HG03520 (cell line): ENCODE measurements at regions not wholly inside any gene's neighbourhood (a gene's known extent, or its start where the extent isn't known, plus 50 kb on each side); places are given as distances from the start of the nearest gene placed in this dataset.
"Not testable (repeated sequence)": the region's sequence is repeated elsewhere in the genome, so short reads cannot be mapped to it uniquely, and the experiment has no call there.

Experiments
- ATAC-seq: cut with Tn5 transposase; IDR thresholded peaks from one replicate; pipeline ENCODE4 v1.9.1; 2021; ENCODE audit warnings: mild to moderate bottlenecking, moderate library complexity; ENCODE audit not compliant: unreplicated experiment

DNA sequence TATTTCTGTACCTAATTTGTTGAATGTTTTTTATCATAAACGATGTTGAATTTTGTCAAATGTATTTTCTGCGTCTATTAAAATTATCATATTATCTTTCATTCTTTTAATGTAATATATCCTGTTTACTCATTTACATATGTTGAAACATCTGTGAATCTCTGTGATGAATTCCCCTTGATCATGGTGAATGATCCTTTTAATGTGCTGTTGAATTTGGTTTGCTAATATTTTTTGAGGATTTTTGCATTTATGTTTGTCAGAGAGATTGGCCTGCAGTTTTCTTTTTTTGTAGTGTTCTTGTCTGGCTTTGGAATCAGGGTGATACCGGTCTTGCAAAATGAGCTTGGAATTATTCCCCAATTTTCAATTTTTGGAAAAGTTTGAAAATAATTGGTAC lies 569.3 kb upstream of the CCDC179 start:
- ATAC-seq: no peak

DNA sequence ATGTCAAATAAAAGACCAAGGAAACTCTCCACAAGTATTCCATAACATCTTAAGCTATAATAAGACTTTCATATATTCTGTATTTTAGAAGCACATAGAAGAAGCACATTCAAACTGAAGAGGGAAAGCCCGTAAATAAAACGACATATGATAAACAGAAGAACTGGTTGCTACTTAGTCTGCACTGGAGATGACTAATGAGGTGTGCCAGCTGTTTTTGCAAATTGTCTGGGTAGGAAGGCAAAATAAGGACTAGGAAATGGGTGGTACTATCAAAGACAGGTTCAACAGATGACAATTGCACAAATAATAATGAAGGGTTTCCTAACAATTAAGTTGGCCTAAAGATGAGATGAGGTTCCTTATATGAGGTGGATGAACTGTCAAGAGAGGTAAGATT lies 593.2 kb upstream of the CCDC179 start:
- ATAC-seq: no peak

DNA sequence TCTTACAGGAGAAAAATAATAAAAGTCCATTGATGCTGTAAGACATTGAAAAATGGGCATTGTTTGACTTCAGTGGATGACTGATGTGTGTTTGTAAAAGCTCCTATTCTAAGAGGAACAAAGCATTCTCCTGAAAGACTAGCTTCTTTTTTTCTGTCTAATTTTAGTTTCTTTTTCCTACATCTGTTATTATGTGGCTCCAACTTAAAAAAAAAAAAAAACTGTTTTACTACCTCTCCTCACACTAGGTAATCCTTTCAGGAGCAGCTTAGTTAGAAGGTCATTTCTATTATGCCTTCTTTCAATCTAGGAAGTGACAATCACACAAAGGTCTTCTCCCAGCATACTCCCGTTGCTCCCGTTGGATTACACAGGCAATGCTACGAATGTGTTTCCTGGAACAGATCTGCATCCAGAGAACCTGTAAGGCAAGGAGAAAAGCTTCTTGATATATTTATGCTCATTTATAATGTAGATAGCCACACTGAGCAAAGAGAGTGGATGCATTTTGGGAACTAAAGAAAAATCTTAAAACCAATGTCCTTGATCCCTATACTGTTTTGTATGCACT lies 595.1 kb upstream of the CCDC179 start:
- ATAC-seq: no peak

DNA sequence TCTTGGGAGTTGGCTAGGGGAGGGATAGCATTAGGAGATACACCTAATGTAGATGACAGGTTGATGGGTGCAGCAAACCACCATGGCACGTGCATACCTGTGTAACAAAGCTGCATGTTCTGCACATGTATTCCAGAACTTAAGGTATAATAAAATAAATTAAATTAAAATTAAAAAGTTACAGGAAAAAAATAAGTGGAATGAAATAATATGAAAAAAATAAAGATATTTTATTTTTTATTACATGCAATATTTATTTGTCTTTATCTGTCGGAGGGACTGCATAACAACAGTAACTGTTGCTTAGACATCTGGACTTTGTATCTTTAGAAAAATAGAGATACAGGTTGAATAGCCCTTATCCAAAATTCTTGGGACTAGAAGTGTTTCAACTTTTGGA lies 597.4 kb upstream of the CCDC179 start:
- ATAC-seq: no peak

DNA sequence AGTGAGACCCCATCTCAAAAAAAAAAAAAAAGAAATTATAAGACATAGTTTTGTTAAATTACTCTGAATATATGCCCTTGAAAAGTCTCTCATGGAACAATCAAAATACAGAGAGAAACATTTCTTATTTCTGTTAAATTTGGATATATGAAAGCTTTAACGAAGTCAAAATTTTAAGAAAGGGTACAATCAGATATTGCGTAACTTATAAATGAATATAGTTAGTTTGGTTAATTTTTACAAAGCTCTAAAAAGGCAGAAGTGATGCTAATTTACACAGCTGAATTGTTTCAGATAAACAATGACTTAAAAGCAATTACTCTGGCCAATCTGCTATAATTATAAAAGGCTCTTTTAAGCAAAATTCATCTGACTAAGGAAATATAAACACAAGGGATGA lies 611.6 kb upstream of the CCDC179 start:
- no peak for ATAC-seq

DNA sequence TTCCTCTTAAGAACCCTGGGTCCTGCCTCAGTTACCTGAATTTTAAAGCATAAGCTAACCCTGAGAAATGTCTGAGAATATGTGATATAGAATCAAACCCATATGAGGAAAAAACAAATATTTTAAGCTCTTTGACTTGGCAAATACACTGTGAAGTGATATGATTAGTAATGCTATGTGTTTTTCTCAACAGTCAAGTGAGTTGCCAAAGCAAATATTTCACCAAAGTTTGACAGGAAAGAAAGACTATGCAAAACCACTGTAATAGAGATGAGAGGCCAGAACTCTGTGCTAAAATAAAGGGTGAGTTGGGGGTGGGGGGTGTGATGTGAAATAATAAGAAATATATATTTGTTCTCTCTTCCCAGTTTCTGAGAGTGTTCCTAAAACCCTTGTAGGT lies 613.5 kb upstream of the CCDC179 start:
- ATAC-seq: no peak

DNA sequence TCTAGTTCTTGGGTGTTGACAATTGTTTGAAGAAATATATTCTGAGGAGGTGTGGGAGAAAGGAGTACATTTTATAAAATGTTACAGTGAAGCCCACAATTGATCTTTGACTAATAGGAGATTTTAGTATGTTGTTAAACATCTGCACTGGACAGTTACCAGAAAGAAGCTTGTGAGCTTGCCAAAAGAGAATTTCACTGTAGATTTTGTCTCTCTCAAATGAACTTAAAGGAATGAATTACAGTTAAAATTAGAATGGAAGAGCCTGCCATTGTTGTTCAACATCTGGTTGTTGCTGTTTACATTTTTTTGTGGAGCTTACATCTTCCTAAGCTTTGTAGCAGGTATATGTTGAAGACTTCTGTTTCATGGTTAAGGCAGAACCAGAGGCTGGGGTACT lies 620.5 kb upstream of the CCDC179 start:
- ATAC-seq: no peak

DNA sequence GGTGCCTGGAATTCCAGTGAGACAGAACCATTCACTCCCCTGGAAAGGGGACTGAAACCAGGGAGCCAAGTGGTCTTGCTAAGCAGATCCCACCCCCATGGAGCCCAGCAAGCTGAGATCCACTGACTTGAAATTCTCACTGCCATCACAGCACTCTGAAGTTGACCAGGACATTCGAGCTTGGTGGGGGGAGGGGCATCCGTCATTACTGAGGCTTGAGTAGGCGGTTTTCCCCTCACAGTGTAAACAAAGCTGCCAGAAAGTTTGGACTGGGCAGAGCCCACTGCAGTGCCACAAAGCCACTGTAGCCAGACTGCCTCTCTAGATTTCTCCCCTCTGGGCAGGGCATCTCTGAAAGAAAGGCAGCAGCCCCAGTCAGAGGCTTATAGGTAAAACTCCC lies 623.9 kb upstream of the CCDC179 start:
- ATAC-seq: not testable (repeated sequence)

DNA sequence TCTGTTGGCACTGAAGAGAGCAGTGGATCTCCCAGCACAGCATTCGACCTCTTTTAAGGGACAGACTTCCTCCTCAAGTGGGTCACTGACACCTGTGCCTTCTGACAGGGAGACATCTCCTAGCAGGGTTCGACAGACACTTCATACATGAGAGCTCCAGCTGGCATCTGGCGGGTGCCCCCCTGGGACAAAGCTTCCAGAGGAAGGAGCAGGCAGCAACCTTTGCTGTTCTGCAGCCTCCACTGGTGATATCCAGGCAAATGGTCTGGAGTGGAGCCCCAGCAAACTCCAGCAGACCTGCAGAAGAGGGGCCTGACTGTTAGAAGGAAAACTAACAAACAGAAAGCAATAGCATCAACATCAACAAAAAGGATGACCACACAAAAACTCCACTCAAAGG lies 624.3 kb upstream of the CCDC179 start:
- ATAC-seq: not testable (repeated sequence)

DNA sequence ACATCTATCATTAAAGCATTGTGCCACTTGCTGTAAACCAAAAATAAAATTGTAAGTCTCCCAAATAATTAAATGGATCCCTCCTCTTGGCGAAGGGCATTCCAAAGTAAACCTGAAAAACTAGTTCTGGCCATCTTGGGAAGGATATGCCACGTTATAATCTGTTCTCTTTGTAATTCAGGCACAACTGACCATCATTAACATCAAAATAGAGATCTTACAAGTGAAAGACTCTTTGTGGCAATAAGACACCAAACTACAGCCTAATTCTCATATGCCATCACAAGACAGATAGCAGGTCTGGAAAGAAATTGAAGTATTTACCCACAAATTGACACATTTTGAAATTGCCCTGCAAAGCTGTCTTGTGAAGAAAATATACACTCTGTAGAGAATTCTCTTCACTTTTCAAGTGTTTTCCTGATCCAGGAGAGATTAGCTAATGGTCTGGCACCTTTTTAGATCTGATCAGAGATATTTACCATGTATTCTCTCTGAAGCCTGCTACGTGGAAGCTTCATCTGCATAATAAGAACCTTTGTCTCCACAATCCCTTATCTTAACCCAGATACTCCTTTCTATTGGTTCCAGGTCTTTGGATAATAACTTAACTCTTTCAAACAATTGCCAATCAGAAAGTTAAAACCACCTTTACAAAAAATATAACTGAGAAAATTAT lies 630.4 kb upstream of the CCDC179 start:
- no peak for ATAC-seq

DNA sequence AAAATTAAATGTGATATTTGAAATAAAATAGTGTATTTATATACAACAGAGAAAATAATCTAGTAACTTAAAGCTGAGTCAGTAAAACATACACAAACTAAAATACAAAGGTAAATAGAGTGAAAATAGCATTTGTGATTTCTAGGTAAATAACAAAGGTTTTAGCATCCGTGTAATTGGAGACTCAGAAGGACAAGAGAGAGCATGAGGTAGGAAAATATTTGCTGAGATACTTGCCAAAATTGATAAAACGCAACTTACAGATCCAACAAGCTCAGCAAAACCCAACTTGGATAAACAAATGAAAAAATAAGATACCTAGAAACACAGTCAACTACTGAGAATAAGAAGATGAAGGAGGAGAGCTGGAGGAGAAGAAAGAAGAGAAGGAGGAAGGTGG lies 634.7 kb upstream of the CCDC179 start:
- ATAC-seq: no peak

DNA sequence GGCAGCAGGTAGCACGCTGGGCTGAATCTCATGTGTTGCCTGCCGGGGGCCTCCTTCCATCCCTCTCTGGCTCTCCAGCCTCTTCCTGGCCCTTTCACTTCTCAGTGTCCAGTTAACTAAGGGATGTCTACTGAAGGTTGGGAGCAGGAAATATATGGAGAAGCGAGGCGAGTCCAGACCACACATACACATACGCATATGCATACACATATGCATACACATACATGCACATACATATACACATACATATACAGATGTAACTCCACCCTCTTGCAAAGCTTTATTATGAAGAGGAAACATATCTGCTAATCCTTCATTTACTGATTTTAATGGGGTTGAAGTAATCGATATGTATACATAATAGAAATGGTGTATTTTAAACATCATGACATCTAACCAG lies 636.1 kb upstream of the CCDC179 start:
- no peak for ATAC-seq

DNA sequence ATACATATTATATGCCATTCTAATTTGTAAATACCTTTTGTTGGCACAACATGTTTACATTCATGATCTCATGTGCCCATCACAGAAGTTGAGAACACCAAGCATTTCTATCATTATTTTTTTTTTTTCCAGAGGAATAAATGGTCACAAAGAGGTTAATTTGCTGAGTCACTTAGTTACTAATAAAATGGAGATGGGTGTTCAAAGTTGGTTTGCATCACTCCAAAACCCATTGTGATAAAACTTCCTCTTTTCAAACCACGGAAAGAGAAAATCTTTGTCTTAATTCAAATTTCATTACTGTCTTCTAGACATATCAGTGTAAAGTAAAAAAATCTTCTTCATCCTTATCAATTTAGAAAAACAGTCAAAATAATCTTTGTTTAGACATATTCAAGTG lies 636.8 kb upstream of the CCDC179 start:
- no peak for ATAC-seq

DNA sequence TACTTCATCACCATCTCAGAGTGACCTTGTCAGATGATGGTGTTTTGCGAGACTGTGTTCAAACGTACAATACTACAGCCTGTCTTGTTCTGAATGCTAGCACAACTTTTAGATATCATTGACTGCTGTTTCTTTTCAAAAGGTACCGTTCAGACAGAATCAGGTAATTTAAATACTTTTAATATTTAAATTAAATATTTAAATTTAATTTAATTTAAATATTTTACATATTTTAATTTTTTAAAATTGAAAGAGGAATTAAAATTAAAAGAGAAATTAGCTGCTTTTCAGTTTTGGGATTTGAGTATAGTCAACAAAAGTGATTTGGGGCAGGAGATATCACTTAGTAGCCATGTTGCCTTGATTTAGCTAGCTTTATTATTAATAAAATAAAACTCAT lies 642.1 kb upstream of the CCDC179 start:
- ATAC-seq: no peak

DNA sequence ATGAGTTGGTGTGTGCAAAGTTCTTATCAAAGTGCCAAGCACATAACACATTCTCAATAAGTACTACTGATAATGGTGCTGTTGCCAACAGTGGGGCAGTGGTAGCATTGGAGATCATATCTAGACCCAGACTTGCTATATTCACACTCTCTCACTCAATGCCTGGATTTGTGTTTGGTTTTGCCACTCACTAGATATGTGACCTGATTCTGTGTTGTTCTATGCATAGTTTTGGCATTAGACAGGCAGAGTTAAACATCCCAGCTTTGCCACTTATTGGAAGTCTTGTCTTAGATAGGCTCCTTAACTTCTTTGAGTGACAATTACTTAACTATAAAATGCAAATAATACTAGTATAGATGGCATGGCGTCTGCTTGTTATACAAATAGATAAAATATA lies 642.6 kb upstream of the CCDC179 start:
- no peak for ATAC-seq

DNA sequence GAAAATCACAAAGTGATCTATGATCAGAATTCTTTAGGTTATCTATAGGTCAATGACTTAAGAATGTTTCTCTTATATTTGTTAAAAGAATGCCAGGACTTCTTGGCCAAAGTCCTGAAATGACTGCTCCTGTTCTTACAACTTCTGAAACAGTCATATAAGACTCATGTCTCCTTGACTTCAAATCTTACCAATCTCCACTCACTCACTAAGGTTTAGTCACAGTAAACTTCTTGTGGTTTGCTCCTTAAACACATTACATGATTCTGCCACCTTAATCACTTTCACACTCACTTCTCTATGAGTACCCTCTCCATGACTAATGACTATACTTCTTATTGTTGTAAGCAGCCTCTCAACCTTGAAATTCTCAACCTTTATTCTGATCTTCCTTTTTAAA lies 648.7 kb upstream of the CCDC179 start:
- no peak for ATAC-seq

DNA sequence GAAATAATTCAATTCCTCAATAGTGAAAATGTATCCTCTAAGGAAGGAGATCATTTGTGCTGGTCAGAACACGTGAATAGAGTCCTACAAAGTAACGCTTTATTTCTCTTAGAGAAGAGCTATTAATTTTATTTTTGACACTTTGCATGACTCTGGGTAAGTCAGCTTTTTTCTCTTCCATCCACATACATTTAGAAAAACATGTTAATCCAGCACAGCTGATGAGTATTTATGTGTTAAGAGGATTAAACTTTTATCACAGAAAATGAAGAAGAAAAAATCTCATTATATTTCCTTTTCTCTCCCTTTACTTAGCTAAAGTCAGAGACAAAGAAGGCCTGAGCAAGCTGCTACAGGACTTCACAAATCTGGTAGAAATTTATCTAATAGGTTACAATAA lies 649.5 kb upstream of the CCDC179 start:
- no peak for ATAC-seq

DNA sequence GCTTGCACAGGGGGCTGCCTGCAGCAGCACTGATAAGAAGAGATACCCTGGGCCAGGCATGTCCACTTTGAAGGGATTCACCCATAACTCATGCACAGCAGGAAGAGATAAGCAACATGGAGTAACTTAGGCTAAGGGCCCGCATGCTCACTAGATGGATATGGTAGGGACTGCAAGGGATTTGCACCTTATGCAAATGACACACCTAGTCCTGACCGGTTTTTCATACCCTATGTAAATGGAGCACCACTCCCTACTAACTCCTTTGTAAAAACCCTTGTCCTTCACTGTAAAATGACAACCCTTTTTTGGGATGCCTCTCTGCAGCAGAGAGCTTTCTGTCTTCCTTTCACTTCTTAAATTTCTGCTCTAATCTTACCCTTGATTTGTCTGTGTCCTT lies 658.9 kb upstream of the CCDC179 start:
- no peak for ATAC-seq

DNA sequence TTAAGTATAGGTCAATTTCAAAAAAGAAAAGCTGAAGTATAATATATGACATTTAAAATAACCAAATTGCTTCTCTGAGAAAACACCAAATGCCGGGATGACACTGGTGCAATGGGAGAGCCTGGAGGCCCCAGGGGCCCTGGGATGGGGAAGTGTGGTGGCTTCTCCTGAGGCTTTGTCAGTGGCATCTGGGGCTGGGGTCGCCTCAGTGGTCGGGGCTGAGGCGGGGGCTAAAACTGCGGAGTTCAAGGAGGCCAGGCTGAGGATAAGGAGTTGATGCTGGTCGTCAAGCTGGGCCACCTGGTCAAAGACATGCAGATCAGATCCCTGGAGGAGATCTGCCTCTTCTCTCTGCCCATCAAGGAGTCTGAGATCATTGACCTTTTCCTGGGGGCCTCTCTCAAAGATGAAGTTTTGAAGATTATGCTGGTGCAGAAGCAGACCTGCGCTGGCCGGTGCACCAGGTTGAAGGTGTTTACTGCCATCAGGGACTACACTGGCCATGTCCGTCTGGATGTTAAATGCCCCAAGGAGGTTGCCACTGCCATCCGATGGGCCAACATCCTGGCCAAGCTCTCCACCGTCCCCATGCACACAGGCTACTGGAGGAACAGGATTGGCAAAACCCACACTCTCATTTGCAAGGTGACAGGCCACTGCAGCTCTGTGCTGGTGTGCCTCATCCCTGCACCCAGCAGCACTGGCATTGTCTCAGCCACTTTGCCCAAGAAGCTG lies 660.1 kb upstream of the CCDC179 start:
- no peak for ATAC-seq

DNA sequence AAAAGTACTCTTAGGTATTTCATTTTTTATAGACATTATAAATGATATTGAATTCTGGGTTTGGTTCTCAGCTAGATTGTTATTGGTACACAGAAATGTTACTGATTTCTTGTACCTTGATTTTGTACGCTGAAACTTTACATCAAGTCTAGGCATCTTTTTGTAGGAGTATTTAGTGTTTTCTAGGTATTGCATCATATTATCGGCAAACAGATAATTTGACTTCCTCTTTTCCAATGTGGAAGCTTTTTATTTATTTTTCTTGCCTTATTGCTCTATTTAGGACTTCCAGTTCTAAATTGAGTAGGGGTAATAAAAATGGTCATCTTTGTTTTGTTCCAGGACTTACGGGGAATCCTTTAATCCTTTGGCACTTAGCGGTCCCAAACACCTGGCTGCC lies 676.6 kb upstream of the CCDC179 start:
- ATAC-seq: no peak

DNA sequence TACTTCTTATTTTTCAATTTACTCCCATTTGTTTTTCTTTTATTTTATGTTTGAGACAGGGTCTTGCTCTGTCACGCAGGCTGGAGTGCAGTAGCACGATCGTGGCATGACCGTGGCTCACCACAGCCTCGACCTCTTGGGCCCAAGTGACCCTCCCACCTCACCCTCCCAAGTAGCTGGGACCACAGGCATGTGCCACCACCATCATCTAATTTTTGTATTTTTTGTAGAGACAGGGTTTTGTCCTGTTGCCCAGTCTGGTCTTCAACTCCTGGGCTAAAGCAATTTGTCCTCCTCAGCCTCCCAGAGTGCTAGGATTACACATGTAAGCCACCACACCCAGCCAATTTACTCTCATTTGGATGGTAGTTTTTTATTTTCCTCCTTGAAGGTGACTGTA lies 679.3 kb upstream of the CCDC179 start:
- ATAC-seq: no peak

DNA sequence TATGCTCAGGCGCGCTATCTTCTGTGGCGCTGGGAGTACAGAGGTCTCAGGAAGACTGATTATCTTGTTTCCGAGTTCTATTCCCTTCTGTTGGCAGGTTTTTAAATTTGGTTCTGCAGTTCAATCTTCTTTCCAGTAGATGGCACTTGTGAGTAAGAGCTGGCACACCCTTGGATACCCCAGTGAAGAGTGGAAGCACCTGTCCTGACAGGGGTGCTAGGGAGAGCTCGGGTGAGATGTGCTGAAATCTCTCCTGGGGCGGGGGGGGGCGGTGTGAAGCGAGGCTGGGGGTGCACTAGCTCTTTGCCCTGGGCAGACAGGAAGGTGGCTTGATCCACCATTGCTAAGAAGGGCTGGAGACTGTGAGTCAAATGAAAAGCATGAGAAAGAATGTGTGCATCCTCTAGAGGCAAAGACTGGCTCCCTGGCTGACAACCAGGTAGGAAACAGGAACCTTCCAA lies 679.9 kb upstream of the CCDC179 start:
- ATAC-seq: peak; percentile 93
